Esophagus squamous epithelium (tissue), 5 donors: ENCODE measurements at regions not wholly inside any gene's neighbourhood (a gene's known extent, or its start where the extent isn't known, plus 50 kb on each side); places are given as distances from the start of the nearest gene placed in this dataset.

Source experiments
- DNase-seq: peaks from one replicate; lab custom pipeline; 2025; lab: John Stamatoyannopoulos, UW
- H3K27ac ChIP-seq, 4 donors: fragments of 200-600 bp; sonication (generic); one replicate each; pipeline ENCODE4 v1.5.1; 2016 to 2019; ENCODE audit warnings: mild to moderate bottlenecking in 1 of 4
- H3K27me3 ChIP-seq, 4 donors: fragments of 200-600 bp; sonication (generic); 1 replicate in 3 of 4; 2 replicates in 1 of 4; pipeline versions ENCODE4 v1.5.1 to v1.6.0; 2017 to 2021; ENCODE audit warnings: antibody characterized with exemption in 1 of 4
- H3K36me3 ChIP-seq, 3 donors: fragments of 200-600 bp; sonication (generic); one replicate each; pipeline ENCODE4 v1.5.1; 2016 to 2019
- H3K4me1 ChIP-seq, 3 donors: fragments of 200-600 bp; sonication (generic); one replicate each; pipeline ENCODE4 v1.5.1; 2017 to 2019
- H3K4me3 ChIP-seq, 4 donors: fragments of 200-600 bp; sonication (generic); 1 replicate in 3 of 4; 2 replicates in 1 of 4; pipeline ENCODE4 v1.5.1; 2016 to 2019; ENCODE audit warnings: mild to moderate bottlenecking in 2 of 4, moderate library complexity in 1 of 4
- H3K9me3 ChIP-seq, 3 donors: fragments of 200-600 bp; sonication (generic); one replicate each; pipeline ENCODE4 v1.5.1; 2016 to 2019
- CTCF ChIP-seq, 6 experiments: fragments of 450-650 bp in 4 of 6; fragments of 200-600 bp in 2 of 6; sonication (generic) in 2 of 6; IDR thresholded peaks; one replicate each; pipeline ENCODE4 v1.5.1; 2016 to 2019; ENCODE audit warnings: antibody characterized with exemption in 6 of 6, mild to moderate bottlenecking in 4 of 6, moderate library complexity in 4 of 6
- POLR2A ChIP-seq, 4 donors: fragments of 450-650 bp; IDR thresholded peaks; one replicate each; pipeline ENCODE4 v1.6.1; 2017; ENCODE audit warnings: antibody characterized with exemption in 4 of 4, mild to moderate bottlenecking in 4 of 4, moderate library complexity in 3 of 4
- WGBS, 2 donors: methylation state at CpG; one replicate each; pipeline ENCODE4 v1.1.5; 2018; 5-methylcytosine and 5-hydroxymethylcytosine counted together
- intact Hi-C: fragments of 100-400 bp; cut with DNase I; formaldehyde crosslinking; loops from one replicate; pipeline ENCODE4 v1.15.0; 2022
- donor health status: DM: yes; HTN: yes; CAD: no.

GRCh38 chr18:30469091-30469490, 573.5 kb downstream of the DSC3 start:
- Histone ChIP-seq H3K27me3 (no peaks in the 10 kb centered on the region), H3K4me3 (no peak overlapping the region), H3K27ac (no peak overlapping the region), H3K4me1 (no peaks in the 10 kb centered on the region), H3K9me3 (no peaks in the 10 kb centered on the region), H3K36me3 (no peaks in the 10 kb centered on the region)
- no peak for DNase-seq
- intact Hi-C loops = no loop called here
- 65% methylated on average over 4 of the region's 4 CpGs for WGBS, 2 donors
- TF ChIP-seq POLR2A (IDR thresholded peaks at IDR 0.05) (no peak), CTCF (IDR thresholded peaks at IDR 0.05) (no peak)

GRCh38 chr18:30465096-30465495, 577.4 kb downstream of the DSC3 start:
- Histone ChIP-seq H3K4me1 (no peaks in the 10 kb centered on the region), H3K4me3 (no peak overlapping the region), H3K9me3 (no peaks in the 10 kb centered on the region), H3K36me3 (no peaks in the 10 kb centered on the region), H3K27me3 (no peaks in the 10 kb centered on the region), H3K27ac (no peak overlapping the region)
- intact Hi-C loops = no loop called here
- TF ChIP-seq CTCF (IDR thresholded peaks at IDR 0.05) = no peak
- no peak for TF ChIP-seq POLR2A (IDR thresholded peaks at IDR 0.05)
- 49 to 69% methylated on average over 3 of the region's 3 CpGs for WGBS, 2 donors
- no peak for DNase-seq

- Histone ChIP-seq H3K9me3 (no peaks in the 10 kb centered on the region), H3K4me1 (no peaks in the 10 kb centered on the region), H3K27ac (no peak overlapping the region), H3K4me3 (no peak overlapping the region), H3K36me3 (no peaks in the 10 kb centered on the region), H3K27me3 (no peaks in the 10 kb centered on the region)
- intact Hi-C loops = no loop called here
- WGBS, 2 donors = 54 to 70% methylated on average over 1 of the region's 1 CpG
- no peak for DNase-seq
- TF ChIP-seq CTCF (IDR thresholded peaks at IDR 0.05) (no peak), POLR2A (IDR thresholded peaks at IDR 0.05) (no peak)
Measured at GRCh38 chr18:30457156-30457555, 585.4 kb downstream of the DSC3 start.

GRCh38 chr18:30455741-30456140, 586.8 kb downstream of the DSC3 start:
- no peak overlapping the region for H3K27ac ChIP-seq
- H3K36me3 ChIP-seq = no peaks in the 10 kb centered on the region
- H3K27me3 ChIP-seq = no peaks in the 10 kb centered on the region
- DNase-seq = no peak
- 61 to 70% methylated on average over 2 of the region's 2 CpGs for WGBS, 2 donors
- no peaks in the 10 kb centered on the region for H3K9me3 ChIP-seq
- H3K4me1 ChIP-seq = no peaks in the 10 kb centered on the region
- TF ChIP-seq CTCF (IDR thresholded peaks at IDR 0.05) (no peak), POLR2A (IDR thresholded peaks at IDR 0.05) (no peak)
- no peak overlapping the region for H3K4me3 ChIP-seq
- intact Hi-C loops = no loop called here

GRCh38 chr18:30454920-30455319, 587.6 kb downstream of the DSC3 start:
- TF ChIP-seq CTCF (IDR thresholded peaks at IDR 0.05) (no peak), POLR2A (IDR thresholded peaks at IDR 0.05) (no peak)
- Histone ChIP-seq H3K27me3 (no peaks in the 10 kb centered on the region), H3K36me3 (no peaks in the 10 kb centered on the region), H3K27ac (no peak overlapping the region), H3K4me1 (no peaks in the 10 kb centered on the region), H3K9me3 (no peaks in the 10 kb centered on the region), H3K4me3 (no peak overlapping the region)
- no peak for DNase-seq
- intact Hi-C loops = no loop called here
- 75 to 92% methylated on average over 3 to 4 of the region's 4 CpGs for WGBS, 2 donors
